ENCODE measurements at regions not wholly inside any gene's neighbourhood (a gene's known extent, or its start where the extent isn't known, plus 50 kb on each side); places are given as distances from the start of the nearest gene placed in this dataset.

DNA sequence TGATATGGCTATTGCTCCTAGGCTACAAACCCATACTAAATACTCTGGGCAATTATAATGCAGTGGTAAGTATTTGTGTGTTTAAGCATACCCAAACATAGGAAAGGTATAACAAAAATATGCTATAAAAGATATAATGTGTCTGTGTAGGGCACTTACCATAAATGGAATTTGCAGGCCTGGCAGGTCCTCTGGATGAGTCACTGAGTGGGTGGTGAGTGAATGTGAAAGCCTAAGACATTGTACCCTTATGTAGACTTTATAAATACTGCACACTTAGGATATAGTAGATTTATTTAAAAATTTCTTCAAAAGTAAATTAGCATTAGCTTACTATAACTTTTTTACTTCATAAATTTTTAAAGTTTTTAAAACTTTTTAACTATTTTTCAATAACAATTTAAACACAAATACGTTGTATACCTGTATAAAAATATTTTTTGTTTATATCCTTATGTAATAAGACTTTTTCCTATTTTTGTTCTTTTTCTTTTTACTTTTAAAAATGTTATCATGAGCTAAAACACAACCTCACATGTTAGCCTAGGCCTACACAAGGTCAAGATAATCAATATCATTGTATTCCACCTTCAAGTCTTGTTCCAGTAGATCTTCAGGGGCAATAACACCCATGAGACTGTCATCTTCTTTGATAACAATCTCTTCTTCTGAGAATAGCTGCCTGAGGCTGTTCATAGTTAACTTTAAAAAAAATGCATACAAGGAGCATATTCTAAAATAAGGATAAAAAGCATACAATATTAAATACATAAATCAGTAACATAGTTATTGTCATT lies 306.3 kb upstream of the RGS18 start:
- no peak for TF ChIP-seq CTCF (optimal IDR thresholded peaks at IDR 0.05 in 1 of 3, IDR thresholded peaks at IDR 0.05 in 1 of 3, conservative IDR thresholded peaks at IDR 0.05 in 1 of 3; ENCODE audit: extremely low read depth in 1 of 3, insufficient read depth in 2 of 3, low read length in 3 of 3)
- TF ChIP-seq EZH2 (IDR thresholded peaks at IDR 0.05; ENCODE audit: low read length), result no peak

All from keratinocyte (primary cell).